NCI-H510A (cell line): ENCODE measurements at regions not wholly inside any gene's neighbourhood (a gene's known extent, or its start where the extent isn't known, plus 50 kb on each side); places are given as distances from the start of the nearest gene placed in this dataset.

Experiments used
- DNase-seq: peaks from one replicate; lab custom pipeline; 2025; lab: John Stamatoyannopoulos, UW

DNA sequence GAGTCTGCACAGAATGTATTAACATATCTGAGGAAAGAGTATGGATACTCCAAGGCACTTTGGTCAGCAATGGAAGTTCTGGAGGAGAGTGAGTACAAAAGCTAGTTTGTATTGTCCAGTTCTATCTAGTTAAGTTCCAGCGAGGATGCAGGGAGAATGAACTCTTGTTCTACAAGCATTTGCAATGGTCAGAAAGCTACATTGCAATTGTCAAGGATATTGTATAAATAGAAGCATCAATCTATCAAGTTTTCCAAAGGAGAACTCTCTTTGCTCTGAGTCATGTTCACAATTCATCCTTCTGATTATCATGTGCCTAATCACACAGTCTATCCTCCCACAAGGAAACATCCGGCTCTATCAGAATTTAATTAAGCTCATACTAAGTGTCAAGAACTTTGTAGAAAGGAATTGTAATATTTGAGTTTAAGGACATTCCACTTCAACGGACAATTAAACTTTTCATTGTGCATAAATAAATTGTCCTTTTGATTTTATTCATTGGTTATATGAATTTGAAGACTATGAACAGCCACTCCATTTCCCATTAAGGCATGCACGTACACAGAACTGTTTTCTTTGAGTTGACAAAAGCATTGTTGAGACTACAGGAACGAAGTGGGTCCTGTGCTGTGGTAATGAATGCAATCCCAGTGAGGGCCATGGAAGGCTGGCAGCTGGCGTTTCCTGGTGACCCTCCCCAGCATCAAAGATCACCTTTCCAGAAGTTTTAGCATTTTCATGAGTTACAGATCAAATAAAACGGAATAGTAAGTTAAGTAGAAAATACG lies 973.5 kb upstream of the GOT2 start:
- no peak for DNase-seq

DNA sequence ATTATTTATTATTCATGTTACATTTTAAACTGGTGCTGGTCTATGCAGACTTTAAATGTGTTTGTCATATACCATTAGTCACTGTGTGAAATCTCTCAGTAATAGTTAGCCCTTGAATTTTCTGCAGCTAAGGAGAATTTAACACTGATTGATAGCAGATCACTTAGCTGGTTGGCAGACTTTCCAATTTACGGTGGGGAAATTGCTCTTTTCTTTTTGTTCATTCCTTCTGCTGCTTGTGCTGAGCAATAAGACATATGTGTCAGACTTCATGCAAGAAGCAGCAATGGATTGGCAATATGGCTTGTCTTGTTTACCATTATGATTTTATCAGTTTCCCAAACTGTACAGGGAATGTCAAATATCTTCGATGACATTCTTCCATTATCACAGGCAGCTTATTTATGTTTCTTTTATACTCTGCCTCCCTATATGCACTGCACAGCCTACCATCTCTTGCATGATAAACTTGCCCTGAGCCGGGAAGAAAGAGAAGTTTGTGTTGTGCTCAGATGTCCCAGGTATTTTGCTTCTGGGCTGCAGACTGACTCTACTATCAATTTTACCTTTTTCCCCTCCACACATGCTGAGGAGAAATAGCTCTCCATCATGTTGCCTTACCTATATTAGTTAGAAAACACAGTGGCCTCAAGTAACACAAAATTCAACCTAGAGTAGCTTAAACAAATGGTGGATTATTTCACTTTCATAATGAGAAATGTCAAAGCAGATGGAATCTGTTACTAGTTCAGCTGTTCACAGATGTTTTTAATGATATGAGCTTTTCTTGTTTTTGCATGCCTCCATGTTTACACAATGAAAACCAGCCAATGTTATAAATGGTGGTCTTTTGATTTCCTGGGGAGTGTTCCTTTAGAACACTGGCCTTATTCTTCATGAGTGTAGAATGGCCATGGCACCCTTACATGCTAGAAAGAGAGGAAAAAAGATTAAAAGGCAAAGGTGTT lies 968.1 kb upstream of the GOT2 start:
- no peak for DNase-seq

DNA sequence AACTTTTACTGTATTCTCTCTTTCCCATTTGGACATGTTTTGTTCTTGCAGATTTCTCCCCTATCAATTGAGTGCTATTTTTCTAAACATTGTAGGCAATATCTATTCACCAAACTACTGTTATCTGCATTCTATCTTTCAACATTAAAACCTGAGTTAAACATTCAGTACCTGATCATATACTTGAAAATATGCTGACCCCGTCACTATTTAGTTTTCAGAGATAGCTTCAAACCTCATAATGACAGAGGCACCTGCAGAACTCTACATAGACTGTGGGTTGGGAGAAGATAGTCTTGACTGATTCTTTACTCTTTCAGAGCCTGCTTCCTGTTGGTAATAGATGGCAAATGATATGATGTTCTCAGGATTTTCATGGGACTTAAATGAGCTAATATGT lies 965.7 kb upstream of the GOT2 start:
- no peak for DNase-seq

GRCh38 chr16:59698346-59699020 lies 964.4 kb upstream of the GOT2 start:
- DNase-seq, result no peak

DNA sequence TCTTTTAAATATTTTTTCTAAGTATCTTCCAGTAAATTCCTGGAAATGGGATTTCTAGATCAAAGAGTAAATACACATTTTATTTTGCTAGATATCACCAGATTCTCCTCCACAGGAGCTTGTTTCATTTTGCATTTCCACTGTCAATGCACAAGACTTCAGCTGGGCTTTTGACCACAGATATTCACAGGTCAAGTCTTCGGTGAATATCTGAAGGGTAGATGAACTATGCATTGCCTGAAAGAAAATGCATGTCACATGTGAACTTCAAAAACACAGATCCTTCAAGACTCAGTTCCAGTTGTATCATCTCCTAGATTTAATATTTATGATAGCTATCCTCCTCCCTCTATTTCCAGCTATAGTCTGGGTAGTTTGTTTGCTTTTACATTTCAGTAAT lies 963.6 kb upstream of the GOT2 start:
- no peak for DNase-seq

- no peak for DNase-seq
Observed at GRCh38 chr16:59697236-59697635, 963.1 kb upstream of the GOT2 start.

DNA sequence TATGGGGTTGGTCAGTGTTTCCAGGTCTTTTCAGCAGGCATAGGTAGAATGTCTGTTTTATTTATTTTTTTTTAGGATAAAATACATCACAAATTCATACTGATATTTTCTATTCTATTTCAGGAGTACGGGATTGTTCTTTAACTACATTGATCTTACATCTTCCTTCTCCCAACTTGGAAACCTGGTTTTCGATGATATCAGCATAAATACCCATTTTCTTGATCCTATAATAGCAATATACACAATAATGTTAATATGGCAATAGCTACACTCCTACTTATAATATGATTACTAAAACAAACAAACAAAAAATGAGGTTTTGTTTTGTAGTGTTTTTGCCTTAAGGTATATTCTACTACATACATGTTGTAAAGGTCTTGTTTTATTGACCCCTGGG lies 962.4 kb upstream of the GOT2 start:
- DNase-seq, result no peak

GRCh38 chr16:59690216-59690615 lies 956.1 kb upstream of the GOT2 start:
- no peak for DNase-seq

- no peak for DNase-seq
Observed at GRCh38 chr16:59688006-59688405, 953.9 kb upstream of the GOT2 start.

DNA sequence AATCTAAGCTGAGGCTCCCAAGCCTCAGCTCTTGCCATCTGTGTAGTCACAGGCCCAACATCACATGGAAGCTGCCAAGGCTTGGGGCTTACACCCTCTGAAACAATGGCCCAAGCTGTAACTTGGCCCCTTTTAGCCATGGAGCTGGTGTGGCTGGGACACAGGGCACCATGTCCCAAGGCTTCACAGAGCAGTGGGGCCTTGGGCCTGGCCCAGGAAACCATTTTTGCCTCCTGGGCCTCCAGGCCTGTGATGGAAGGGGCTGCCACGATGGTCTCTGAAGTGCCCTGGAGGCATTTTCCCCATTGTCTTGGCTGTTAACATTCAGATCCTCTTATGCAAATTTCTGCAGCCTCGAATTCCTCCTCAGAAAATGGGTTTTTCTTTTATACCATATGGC lies 952.3 kb upstream of the GOT2 start:
- DNase-seq, result no peak

- no peak for DNase-seq
Observed at GRCh38 chr16:59684911-59685310, 950.8 kb upstream of the GOT2 start.

GRCh38 chr16:59683709-59684108 lies 949.6 kb upstream of the GOT2 start:
- no peak for DNase-seq

GRCh38 chr16:59665618-59666220 lies 931.6 kb upstream of the GOT2 start:
- no peak for DNase-seq

- no peak for DNase-seq
Observed at GRCh38 chr16:59658572-59658971, 924.5 kb upstream of the GOT2 start.

DNA sequence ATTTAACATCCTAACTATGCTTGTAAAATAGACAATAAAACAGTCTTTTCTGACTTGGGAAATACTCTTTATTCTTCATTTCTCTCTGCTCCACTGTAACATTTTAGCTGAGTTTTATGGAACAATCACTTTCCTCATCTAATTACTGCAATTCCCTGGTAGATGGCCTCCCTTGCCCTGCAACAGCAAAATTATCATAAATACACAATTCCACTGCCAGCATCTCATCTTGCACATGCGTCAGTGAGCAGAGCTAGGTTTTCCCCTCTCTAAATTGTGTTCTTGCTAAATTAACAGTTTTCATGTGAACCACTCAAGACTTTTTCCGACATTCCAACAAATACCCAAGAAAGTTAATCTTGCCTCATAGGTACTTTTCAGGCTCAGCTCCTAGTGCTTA lies 920.9 kb upstream of the GOT2 start:
- no peak for DNase-seq

GRCh38 chr16:59654455-59654854 lies 920.3 kb upstream of the GOT2 start:
- no peak for DNase-seq

DNA sequence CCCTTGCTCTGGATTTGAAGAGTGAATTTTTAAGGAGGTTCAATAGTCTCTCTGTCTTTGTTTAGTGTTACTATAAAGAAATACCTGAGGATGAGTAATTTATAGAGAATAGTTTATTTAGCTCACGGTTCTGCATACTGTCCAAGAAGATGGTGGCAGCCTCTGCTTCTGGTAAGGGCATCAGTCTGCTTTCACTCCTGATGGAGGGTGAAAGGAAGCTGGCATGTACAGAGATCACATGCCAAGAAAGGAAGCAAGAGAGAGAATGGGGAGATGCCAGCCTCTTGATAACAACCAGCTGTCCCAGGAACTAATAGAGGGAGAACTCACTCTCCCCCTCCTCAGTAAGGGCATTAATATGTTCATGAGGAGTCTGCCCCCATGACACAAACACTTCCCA lies 917.5 kb upstream of the GOT2 start:
- DNase-seq, result no peak

DNA sequence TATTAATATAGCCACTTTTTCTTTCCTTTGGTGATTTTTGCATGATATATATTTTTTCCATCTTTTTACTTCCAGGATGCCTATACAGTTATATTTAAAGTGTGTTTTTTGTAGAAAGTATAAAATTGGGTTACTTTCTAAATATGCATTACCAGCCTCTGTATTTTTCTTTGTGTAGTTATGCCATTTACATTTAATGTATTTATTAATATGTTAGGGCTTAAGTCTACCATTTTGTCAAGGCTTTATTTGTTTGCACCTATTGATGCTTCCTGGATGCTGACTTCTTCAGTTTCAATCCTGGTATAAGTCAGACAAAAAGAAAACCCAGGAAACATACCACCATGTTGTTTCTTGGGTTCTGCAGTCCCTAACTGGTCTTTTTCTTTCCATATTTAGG lies 911.1 kb upstream of the GOT2 start:
- no peak for DNase-seq

DNA sequence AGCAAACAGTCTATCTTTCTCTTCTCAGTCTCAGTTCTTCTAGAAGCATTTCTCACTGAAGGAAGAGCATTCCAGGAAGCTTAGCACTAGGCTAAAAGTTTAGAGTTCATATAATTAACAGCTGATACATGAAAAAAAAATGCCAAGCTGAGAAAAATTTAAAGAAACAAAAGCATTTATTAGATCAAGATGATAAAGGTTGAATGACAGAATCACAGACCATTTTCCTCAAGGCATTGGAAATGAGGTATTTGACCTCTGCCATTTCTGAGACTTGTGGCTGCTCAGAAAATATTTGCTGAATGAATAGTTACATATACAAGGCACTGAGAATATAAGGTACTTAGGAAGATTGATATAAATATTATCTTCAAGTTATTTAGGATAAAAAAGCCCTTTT lies 901.6 kb upstream of the GOT2 start:
- no peak for DNase-seq

- no peak for DNase-seq
Observed at GRCh38 chr16:59634951-59635350, 900.8 kb upstream of the GOT2 start.

- DNase-seq, result no peak
Observed at GRCh38 chr16:59634004-59634579, 900.0 kb upstream of the GOT2 start.
